DLD1 (cell line): ENCODE measurements at regions not wholly inside any gene's neighbourhood (a gene's known extent, or its start where the extent isn't known, plus 50 kb on each side); places are given as distances from the start of the nearest gene placed in this dataset.

ENCODE experiments used
- in situ Hi-C: cut with HindIII; loops from 2 replicates; pipeline ENCODE4 v1.10.0; 2017; ENCODE audit warnings: low sequenced_read_pairs

DNA sequence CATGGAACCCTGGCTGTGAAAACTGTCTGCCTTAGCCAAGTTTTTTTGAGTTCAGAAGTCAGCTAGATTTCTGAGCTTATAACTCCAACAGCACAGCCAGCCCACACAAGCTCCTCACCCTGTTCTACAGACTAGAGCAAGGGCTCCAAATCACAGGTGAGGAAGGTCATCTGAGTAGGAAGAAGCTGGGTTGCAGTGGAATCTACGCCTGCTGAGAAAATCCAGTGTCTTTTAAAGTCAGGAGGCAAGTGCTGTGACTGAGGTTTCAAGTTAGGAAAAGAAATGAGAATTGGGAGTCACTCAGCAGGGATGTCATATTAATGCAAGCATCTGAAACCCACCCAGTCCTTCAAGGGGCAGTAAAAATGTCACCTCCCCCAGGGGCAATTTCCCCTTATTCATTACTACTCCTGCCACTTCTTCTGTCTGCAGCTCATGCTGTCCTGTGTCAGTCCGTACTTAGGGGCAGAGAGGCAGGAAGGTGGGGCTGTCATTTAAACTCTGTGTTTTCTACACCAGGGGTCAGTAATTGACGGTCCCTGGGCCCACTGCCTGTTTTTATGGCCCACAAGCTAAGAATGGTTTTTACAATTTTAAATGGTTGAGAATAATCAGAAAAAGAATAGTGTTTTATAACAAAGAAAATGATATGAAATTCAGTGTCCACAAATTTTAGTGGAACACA is 551.1 kb downstream of the BCL11A start:
- in situ Hi-C loops: no loop called here

DNA sequence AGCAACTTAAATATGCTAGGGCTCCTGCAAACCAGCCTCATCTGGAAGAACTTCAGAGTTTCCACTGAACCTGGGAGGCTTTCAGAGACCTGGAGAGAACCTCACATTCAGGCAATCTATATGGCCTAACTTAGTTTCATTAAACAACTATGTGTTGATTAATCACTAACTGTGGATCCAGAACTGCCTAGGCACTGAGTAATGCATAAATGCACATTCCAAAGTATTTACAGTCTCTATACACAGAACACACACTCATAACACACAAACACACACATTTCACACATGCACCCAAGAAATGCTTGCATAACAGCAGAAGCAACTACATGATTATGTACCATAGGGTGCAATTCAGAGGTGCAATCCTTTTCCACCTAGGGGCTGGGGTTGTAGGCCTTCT is 552.8 kb downstream of the BCL11A start:
- in situ Hi-C loops: no loop called here

DNA sequence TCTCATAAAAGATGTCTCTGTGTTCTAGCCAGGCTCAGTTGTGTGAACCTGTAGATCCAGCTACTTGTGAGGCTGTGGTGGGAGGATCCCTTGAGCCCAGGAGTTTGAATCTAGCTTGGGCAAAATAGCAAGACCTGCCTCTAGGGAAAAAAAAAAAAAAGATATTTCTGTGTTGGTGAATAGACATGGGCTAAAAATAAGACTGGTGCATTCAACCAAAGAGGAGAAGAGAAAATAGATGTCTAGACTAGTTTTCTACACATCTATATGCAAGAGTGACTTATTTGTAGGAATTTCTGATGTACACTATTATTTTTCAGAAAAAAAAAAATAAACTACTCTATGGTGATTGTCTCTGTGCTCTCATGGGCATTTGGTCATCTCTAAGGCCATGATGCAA is 555.1 kb downstream of the BCL11A start:
- in situ Hi-C loops: no loop called here

DNA sequence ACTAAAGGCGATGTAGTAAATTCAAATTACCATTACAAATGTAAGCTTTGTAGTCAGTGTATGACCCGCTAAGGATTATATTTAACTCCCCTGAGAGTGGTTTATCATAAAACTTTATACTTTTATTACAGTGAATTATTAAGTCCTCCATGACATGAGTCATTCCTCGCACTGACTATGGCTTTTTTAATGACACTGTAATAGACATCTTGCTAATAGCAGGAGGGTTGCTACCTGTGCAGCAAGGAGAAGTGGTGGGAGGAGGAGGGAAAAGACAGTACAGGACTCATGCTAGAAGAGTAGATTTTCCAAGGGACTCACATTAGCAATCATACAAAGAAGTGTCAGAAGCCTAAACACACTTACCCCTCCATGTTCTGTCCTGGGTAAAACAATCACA is 556.1 kb downstream of the BCL11A start:
- in situ Hi-C loops: no loop called here

DNA sequence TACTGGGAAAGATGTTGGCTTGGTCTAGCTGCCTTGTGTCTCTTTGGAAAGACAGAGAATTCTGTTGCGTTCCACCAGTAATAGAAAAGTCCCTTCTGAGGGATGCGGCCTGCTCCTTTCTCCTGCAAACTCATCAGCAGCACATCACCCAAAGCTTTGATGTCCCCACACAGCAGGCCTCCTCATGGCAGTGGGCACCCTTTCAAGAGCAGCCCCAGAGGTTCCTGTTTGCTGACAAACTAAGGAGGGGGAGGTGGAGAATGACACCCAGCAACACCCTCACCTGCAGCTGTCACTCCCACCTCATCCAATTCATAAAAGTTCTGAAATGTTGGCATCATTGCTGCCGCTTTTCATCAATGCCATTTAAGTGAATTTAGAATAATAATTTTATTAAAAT is 556.6 kb downstream of the BCL11A start:
- in situ Hi-C loops: no loop called here

DNA sequence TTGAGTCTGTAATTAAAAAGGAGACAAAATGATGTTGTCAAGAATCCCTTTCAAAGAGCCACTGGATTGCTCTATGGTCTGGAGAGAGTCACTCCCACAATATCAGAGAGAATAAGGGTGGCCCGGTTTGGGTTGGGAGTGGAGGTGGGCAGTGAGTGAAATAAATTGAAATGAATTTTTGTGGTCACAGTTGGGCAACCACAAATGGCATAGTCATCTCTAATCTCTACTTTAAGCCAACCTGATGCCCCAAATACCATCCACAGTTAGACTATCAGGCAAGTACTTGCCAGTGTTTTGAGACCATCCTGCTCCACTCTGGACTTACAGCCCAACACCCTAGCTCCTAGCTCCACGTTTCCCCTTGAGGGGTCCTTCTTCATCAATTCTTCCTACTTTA is 559.7 kb downstream of the BCL11A start:
- in situ Hi-C loops: no loop called here

DNA sequence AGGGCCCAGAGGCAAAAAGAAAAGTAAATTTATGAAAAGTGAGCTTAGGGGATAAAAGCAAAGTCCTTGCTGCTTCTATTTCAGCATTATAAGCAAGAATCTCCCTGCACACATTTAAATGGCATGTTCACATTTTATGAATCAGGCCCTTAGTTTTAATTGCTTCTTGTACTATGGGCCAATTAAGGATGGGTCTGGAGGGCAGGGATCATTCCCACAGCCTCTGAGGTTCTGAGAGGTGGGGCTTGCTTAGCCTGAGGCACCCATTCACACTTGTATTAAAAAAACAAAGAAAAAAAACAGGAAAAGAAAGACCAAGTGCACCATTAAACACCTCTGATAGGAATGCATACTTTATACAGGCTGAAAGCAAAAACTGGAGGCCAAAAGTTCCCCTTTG is 565.1 kb downstream of the BCL11A start:
- in situ Hi-C loops: no loop called here

DNA sequence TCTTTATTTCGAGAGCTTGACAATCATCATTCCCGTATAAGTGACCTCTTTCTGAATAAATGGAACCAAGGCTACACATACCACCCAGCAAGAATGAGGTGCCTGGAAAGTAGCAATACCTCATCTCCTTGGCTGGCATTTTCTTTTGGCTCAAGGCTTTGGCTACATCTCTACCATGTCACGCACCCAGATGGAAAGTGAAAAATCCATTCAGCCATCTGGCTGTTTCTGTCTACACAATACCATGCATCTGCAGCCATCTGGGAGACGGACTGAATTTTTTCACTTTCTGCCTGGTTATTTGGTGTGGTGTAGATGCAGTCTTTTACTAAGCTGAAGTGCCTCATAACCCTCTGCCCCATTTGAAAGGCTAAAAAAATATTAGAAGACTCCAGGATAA is 566.9 kb downstream of the BCL11A start:
- in situ Hi-C loops: no loop called here

DNA sequence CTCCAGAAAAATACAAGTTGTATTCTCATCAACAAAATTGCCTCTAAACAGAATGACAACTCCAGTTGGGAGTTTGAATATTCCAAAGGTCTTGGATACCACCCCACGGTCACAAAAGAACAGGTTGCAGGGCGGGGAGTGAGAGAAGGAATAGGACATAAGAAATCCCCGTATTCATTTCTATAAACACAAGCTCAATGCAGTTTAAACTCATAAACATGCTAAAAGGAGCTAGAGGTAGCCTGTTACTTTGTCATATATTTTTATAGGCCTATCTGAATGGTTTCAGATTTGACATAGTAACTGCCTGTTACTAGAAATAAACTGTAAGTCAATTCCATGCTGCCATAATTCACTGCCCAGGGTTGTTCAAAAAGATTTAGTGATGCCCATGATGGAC is 567.5 kb downstream of the BCL11A start:
- in situ Hi-C loops: no loop called here

DNA sequence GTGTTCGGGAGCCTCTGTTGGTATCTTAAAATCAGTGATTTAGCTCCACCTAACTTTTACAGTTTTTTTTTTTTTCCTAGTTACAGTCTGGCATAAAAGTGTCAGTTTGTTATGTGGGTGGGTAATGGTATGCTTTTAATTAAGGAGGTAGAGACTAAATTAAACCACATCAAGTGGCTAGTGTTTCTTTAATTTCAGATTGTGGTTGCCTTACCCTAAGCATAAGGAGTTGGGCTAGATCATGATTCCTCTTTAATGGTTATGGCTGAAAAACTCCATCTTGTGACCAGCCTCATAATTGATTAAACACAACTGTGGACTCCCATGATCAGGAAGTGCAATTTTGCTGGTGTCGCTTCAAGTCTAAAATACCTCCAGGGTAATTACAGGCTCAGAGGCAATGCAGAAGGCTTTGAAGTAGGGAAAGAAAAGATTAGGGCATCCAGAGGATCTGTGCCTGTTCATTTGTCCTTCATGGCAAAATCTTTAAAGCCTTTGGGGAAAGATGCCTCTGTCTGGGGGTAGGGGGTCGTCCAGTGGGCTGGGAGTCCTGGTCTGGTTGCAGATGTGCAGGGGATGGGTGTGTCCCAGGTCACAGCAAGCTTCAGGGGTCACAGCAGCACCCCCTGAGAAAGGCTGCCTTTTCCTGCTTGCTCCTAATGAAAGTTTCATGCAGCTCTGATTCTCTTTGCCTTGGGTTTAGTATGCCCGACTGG is 579.2 kb downstream of the BCL11A start:
- in situ Hi-C loops: no loop called here

DNA sequence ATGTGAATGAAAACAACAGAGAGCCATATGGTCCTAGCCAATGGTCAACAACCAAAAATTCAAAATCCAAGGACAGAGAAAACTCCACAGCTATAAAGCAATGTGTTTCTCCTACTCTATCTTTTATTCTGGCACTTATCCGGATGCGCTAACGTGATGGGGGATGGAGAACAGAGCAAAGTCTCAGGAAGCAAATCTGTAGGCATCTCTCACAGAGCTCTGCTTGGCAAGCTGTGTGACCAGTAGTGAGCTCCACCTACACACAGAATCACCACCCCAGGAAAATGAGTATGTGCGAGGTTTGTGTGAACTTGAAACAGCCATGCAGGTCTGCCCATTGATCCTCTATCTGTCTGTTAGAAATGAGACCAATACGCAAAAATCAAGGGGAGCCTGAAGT is 584.3 kb downstream of the BCL11A start:
- in situ Hi-C loops: no loop called here

DNA sequence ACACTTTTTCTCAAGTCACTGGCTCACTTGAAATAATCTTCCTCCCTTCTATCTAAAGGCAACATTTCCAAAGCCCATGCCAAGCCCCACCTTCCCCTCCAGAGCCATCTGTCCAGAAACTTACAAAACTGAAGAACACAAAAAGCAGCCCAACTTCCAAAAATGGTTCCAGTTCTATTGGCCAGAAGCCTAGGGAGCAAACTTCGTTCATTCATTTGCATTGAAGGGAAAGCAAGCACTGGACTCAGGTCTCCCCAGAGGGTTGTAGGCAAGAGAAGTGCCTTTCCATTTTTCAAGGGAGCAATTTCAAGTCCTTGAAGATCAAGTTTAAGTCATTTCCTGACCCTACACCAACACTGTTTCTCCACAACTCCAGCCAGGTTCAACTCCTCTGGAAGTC is 585.0 kb downstream of the BCL11A start:
- in situ Hi-C loops: no loop called here

DNA sequence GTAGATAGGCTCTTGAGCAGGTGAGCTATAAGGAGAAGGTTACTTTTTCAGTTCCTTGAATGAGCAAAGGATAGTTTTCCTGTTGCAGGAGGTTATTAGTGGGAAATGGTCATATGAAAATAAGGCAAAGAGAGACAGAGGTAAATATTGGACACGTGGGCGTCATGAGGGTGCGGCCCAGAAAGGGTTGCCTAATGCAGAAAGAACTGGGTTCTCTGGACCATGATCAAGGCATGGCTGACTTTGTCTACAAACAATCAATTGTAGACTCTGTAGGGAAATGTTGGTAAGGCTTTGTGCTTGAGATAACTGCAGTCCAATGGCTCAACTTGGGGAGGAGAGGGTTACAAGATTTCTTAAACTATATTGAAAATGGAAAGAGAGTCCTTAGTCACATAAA is 585.8 kb downstream of the BCL11A start:
- in situ Hi-C loops: no loop called here

DNA sequence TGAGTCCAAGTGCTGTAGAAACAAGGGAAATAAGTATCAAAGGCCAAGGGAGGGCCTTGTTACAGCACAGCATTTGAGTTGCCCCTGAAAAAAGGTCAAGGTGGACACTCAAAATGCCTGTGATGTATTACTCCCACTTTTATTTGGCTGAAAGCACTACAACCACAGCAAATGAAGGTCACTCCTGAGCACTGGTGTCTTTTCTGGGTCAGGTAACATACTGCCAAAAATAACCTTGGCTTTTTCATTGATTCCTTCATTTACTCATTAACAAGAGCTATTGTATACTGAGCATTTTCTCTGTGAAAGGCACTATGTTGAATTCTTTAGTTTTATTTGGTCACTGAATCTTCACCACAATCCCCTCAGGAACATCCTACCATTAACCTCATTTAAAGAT is 590.3 kb downstream of the BCL11A start:
- in situ Hi-C loops: no loop called here

DNA sequence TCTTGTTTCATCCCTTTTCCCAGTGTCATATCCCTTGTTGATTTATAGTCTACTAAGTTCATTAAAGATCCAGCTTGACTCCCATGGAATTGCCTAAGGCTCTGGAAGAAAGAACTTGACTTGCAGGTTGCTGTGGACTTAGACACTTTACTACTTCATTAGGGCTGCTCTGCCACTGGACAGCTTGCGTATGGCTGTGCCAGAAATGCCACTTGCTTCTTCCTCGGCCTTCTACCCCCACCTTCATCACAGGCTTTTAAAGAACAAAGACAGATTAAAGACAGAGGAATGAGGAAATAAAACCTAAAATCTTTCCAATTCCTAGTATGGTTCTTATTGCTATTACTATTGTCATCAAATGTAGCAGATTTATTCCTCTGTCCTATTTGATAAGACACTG is 591.7 kb downstream of the BCL11A start:
- in situ Hi-C loops: no loop called here

DNA sequence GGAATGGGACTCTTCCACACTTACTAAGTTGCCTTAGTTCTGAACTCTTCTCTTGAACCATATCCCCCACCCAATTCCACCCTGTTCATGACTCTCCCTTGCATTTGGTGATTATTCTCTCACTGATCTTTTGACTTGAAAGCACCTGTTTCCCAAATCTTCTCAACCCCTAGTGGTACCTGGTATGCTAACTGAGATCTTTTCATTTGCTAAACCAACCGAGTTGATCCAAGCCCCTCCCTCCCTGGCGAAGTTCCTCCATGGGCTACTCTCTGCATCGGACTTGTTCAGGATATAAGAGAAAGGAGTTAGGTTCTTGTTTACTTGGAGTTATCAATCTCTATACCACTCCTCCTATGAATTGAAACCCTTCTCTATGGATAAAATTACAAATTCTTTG is 593.5 kb downstream of the BCL11A start:
- in situ Hi-C loops: no loop called here

DNA sequence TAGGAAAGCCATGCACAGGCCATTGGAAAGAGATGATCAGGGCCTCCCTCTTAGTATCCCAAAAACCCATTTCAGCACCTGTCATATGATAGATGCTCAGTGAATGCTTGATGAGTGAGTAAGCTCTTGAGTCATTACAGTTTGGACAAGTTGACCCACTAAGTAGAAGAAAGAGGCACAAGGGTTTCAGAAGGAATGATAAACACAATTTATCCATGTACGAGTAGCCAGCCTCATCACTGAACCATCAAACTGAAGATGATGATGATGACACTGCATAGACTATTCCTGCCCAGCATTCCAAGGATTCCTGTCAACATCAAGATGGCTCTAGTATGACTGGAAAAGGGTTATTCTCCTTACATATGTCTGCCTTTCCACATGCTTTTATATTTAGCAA is 596.0 kb downstream of the BCL11A start:
- in situ Hi-C loops: no loop called here

DNA sequence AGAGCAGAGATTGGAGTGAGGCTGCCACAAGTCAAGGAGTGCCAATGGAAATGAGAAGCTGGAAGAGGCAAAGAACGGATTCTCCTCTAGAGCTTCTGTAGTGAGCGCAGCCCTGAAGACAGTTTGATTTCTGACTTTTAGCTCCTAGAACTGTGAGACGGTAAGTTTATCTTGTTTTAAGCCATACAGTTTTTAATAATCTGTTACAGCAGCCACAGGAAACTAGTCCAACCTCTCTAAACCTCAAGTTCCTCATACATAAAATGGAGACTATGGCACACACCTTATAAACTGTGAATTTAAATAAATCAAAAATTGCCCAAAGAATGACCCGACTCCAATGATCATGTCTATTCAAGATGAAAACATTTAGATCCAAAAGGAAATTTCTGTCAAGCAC is 596.5 kb downstream of the BCL11A start:
- in situ Hi-C loops: no loop called here

DNA sequence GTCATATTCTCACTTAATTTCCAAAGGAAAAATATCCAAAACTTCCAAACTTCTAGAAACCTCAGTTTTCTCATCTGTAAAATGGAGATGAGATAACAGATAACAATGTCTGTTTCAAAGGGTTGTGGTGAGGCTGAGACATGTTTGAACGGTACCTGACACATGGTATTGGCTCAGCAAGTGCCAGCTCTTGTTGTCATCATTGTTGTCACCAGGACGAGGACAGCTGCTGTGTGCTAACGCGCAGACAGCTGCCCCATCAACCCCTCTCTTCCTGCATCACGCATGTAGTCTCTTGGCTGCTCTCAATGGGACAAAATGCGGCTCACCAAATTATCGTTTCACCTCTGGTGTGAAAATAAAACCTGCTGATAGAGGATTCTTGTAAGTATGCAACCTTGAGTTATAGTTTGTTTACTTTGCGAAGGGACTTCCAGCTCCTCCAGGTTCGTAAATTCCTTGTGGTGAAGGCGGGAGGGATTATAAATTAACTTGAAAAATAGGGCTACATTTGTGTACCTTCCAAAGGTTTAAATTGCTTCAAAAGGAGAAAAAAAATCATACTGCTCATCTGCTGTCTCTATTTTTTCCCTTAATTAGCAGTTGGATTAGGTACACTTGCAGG is 605.4 kb downstream of the BCL11A start:
- in situ Hi-C loops: no loop called here

DNA sequence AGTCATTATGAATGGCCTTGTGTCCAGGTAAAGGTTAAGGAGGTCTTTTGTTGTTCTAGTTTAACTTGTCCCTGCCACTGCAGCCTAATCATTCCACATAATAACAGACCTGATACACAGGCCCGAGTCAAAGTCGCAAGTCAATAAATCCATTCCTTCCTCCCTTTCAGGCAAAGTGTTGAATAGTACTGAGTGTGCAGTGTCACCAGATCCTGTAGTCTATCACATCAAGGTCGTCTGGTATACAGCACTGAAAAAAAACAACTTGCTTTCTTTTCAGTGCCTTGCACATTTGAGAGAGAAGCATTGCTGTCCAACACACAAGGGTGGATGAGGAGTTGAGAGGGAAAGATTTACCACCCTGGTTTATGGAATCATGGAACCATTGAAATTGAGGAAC is 606.2 kb downstream of the BCL11A start:
- in situ Hi-C loops: no loop called here

DNA sequence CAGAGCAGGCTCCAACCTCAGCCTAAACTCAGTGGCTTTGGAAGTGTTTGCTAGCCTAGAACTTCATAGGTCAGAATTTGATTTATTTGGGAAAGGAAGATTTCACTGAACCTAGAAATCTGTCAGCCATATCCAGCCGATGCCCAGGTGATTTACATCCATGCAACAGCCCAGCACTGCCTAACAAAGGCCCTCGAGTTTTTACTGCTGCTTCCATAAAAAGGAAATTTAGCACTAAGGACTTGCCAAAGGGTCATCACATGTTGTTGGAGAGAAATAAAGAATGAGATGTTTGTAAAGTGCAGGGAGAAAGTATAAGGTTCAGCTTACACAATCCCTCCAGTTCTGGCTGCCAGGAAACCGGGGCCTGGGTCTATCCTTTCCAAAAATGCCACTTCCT is 614.2 kb downstream of the BCL11A start:
- in situ Hi-C loops: no loop called here

DNA sequence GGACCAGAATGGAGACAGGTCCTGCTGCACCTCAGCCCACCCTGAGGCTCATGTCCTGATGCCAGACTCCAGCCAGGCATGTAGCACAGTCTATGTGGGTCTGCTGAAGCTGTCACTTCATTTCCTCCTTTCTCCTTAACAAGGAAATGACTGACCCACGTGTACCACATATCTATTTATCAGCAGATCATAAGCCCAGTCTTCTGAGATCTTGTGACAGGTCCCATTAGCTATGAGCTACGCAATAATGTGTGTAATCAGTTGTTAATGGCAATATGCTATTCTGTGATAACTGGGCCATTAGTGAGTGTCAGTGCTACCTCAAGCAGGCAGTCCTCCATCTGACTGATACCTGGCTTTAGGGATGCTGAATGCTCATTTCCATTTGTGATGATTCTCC is 615.3 kb downstream of the BCL11A start:
- in situ Hi-C loops: no loop called here
